Pancreas (tissue), 10 donors: ENCODE measurements at regions not wholly inside any gene's neighbourhood (a gene's known extent, or its start where the extent isn't known, plus 50 kb on each side); places are given as distances from the start of the nearest gene placed in this dataset.

Experiments used
- ATAC-seq, 4 donors: fragments of 200-7000 bp; cut with Tn5 transposase; one replicate each; pipeline versions ENCODE4 v1.8.0 to v1.9.1; 2020; ENCODE audit warnings: mild to moderate bottlenecking in 4 of 4, moderate library complexity in 4 of 4
- DNase-seq, 6 donors: peaks; one replicate each; pipeline ENCODE4 v3.0.0-alpha.2; 2020
- FAIRE-seq: peaks from 2 replicates; lab custom pipeline; 2012; peaks lifted over from hg19 to GRCh38; lab: Jason Lieb, UNC
- H3K27ac ChIP-seq, 4 donors: fragments of 200-600 bp; sonication (generic); 1 replicate in 3 of 4; 2 replicates in 1 of 4; pipeline versions ENCODE4 v1.5.0 to v1.8.0; 2020
- H3K27me3 ChIP-seq, 4 donors: fragments of 200-600 bp; one replicate each; pipeline ENCODE4 v1.8.0; 2021
- H3K36me3 ChIP-seq, 3 donors: fragments of 200-600 bp; sonication (generic) in 1 of 3; one replicate each; pipeline versions ENCODE4 v1.5.0 to v1.8.0; 2020 to 2021
- H3K4me1 ChIP-seq, 3 donors: fragments of 200-600 bp; one replicate each; pipeline ENCODE4 v1.8.0; 2021
- H3K4me3 ChIP-seq, 4 donors: fragments of 200-600 bp; sonication (generic) in 2 of 4; one replicate each; pipeline versions ENCODE4 v1.5.0 to v1.8.0; 2020 to 2021
- H3K9me3 ChIP-seq, 4 donors: fragments of 200-600 bp; one replicate each; pipeline ENCODE4 v1.8.0; 2021
- WGBS, 2 donors: extraction: QIAGEN DNeasy Blood & Tissue Kit; methylation state at CpG; one replicate each; pipeline ENCODE4 v1.1.7; 2013; 5-methylcytosine and 5-hydroxymethylcytosine counted together
- intact Hi-C, 3 donors: fragments of 100-400 bp; cut with DNase I; formaldehyde crosslinking; loops; one replicate each; pipeline versions ENCODE4 v1.11.1 to v1.14.2; 2022
- TF ChIP-seq, protein P1 (sequence below), 4 donors: fragments of 200-600 bp; sonication (generic) in 3 of 4; IDR thresholded peaks; one replicate each; pipeline versions ENCODE4 v1.5.0 to v1.8.0; 2021; ENCODE audit warnings: antibody characterized with exemption in 4 of 4
- donor health status: healthy with polysubstance abuse.
- donor health status: DM: no; HTN: no; CAD: no; lungs with moderate emphysema.
- donor health status: DM: no; HTN: no; CAD: no.
- donor health status: control.
- donor health status: control.
- donor health status: Bipolar disorder and iron deficiency.
- donor health status: DM: yes; HTN: yes; CAD: no.
- donor health status: DM: no; HTN: no; CAD: no.
- donor health status: DM: no; HTN: no; CAD: no.
- donor health status: DM: yes; HTN: yes; CAD: no.

- WGBS, 2 donors, result 88 to 94% methylated on average over 1 of the region's 1 CpG
- no peak for ATAC-seq
- intact Hi-C loops, result no loop called here
- Histone ChIP-seq H3K27ac (no peak overlapping the region), H3K27me3 (no peaks in the 10 kb centered on the region), H3K9me3 (no peaks in the 10 kb centered on the region), H3K4me3 (no peak overlapping the region), H3K36me3 (no peaks in the 10 kb centered on the region), H3K4me1 (peaks cover 0 to 5% (median 0%) of the 10 kb centered on the region in 3 donors)
- no peak for DNase-seq
- no peak for FAIRE-seq
- TF ChIP-seq, protein P1, sequence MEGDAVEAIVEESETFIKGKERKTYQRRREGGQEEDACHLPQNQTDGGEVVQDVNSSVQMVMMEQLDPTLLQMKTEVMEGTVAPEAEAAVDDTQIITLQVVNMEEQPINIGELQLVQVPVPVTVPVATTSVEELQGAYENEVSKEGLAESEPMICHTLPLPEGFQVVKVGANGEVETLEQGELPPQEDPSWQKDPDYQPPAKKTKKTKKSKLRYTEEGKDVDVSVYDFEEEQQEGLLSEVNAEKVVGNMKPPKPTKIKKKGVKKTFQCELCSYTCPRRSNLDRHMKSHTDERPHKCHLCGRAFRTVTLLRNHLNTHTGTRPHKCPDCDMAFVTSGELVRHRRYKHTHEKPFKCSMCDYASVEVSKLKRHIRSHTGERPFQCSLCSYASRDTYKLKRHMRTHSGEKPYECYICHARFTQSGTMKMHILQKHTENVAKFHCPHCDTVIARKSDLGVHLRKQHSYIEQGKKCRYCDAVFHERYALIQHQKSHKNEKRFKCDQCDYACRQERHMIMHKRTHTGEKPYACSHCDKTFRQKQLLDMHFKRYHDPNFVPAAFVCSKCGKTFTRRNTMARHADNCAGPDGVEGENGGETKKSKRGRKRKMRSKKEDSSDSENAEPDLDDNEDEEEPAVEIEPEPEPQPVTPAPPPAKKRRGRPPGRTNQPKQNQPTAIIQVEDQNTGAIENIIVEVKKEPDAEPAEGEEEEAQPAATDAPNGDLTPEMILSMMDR (IDR thresholded peaks at IDR 0.05), result no peak
Measured at GRCh38 chr5:57658018-57658417, 175.4 kb upstream of the ACTBL2 start.

GRCh38 chr5:57655228-57655627, 172.6 kb upstream of the ACTBL2 start:
- 45 to 57% methylated on average over 4 of the region's 4 CpGs for WGBS, 2 donors
- FAIRE-seq (no peak), DNase-seq (no peak), ATAC-seq (peak in 2 of 4 donors; percentile 51 to 59)
- Histone ChIP-seq H3K27ac (no peak overlapping the region), H3K27me3 (no peaks in the 10 kb centered on the region), H3K4me1 (peaks cover 0 to 5% (median 0%) of the 10 kb centered on the region in 3 donors), H3K4me3 (no peak overlapping the region), H3K36me3 (no peaks in the 10 kb centered on the region), H3K9me3 (no peaks in the 10 kb centered on the region)
- intact Hi-C loops, result no loop called here
- TF ChIP-seq, protein P1 (IDR thresholded peaks at IDR 0.05), result no peak

DNA sequence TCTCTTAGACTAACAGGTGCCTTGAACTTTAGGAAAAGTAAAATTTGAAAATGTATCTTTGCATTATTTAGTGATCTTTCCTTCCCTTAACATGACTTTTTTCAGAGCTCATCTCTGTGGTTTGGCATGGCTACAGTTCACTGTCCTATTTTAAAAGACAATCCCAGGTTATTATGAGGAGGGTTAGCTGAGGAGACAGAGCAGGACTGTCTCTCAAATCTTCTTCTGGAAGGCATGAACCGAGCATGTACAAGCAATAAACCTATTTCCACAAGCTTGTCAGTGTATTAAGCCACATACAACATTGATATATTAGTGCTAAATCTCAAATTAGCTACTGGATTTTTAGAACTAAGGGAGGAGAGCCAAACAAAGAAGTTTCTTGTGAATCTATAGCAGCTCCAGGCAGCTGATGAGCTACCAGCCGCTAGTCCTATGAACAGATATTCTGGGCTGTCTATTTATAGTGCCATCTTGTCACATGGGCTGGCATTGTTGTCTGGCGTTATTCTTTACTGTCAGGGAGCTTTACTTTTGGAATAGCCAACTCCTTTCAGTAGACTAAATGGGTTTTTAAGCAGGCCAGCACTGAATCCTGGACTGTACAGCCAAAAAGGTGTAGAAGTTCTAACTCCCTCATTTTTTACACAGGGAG, 171.2 kb upstream of the ACTBL2 start:
- intact Hi-C loops, result no loop called here
- ATAC-seq, result no peak
- no peak for FAIRE-seq

DNA sequence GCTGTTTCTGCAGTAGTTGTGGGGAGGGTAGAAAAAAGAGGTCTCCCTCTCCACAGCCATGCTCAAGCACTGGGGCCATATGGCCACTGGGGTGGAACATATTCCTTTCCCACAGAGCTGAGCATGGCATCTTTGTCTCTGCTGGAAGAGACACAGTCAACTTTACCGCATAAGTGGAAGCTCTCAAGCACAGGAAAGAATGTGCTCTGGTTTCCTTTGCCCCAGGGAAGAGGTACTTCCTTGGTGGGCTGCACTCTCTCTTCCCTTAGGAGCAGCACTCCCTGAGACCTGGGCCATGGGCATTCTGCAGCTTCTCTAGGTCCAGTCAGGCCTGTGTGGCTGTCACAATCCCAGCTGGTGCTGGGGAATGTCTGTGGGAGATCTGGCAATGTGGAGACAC, 168.5 kb upstream of the ACTBL2 start:
- Histone ChIP-seq H3K36me3 (no peaks in the 10 kb centered on the region), H3K4me3 (no peak overlapping the region), H3K9me3 (no peaks in the 10 kb centered on the region), H3K4me1 (peaks cover 0 to 5% (median 0%) of the 10 kb centered on the region in 3 donors), H3K27ac (no peak overlapping the region), H3K27me3 (no peaks in the 10 kb centered on the region)
- FAIRE-seq, result no peak
- intact Hi-C loops, result no loop called here
- DNase-seq, result no peak
- ATAC-seq, result no peak
- TF ChIP-seq, protein P1 (IDR thresholded peaks at IDR 0.05), result no peak
- WGBS, 2 donors, result 78 to 89% methylated on average over 1 of the region's 1 CpG

More for the DNA sequence above, 171.2 kb upstream of the ACTBL2 start:
- WGBS, 2 donors, result 75 to 78% methylated on average over 3 of the region's 3 CpGs
- no peaks in the 10 kb centered on the region for H3K27me3 ChIP-seq
- H3K4me3 ChIP-seq, result no peak overlapping the region
- peaks cover 0 to 5% (median 0%) of the 10 kb centered on the region in 3 donors for H3K4me1 ChIP-seq
- TF ChIP-seq, protein P1 (IDR thresholded peaks at IDR 0.05), result no peak
- H3K27ac ChIP-seq, result no peak overlapping the region
- H3K9me3 ChIP-seq, result no peaks in the 10 kb centered on the region
- no peaks in the 10 kb centered on the region for H3K36me3 ChIP-seq
- no peak for DNase-seq

DNA sequence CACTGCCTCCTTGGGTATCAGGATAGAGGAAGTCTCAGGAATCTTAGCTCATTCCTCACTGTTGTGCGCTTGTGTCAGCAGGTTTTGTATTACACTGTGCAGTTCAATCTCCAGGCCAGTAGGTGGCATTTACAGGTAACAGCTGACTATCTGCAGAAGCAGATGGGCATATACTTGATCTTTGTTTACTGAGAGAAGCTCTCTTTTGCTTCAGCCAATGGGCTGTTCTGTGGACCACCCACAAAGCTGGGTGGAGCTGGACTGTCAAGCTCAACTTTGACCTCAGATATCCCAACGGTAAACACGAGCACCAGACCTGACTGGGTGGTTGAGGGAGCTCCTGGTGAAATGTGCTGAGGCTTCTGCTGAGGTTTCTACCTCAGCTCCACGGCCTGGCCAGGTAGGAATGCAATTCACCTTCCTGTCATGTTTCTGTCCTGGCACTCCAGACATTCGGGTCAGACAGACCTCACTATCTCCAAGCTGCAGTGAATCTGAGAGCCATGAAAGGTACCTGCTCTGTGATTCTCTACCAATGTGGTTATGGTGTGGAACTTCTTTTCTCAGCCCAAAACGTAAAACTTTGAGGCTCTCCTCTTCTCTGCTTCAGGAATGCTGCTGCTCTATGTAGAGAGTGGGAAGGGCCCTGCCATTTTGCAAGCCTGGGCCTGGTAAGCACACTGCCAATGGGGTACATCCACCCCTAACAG, 167.9 kb upstream of the ACTBL2 start:
- 49 to 59% methylated on average over 6 of the region's 6 CpGs for WGBS, 2 donors
- H3K27me3 ChIP-seq, result no peaks in the 10 kb centered on the region
- FAIRE-seq (no peak), ATAC-seq (peak; percentile 79 to 96 (median 93)), DNase-seq (peak in 4 of 6 donors; percentile 8 to 52 (median 22))
- no peak overlapping the region for H3K27ac ChIP-seq
- no peaks in the 10 kb centered on the region for H3K9me3 ChIP-seq
- H3K36me3 ChIP-seq, result no peaks in the 10 kb centered on the region
- TF ChIP-seq, protein P1 (IDR thresholded peaks at IDR 0.05), result peak; percentile 34 to 69 (median 52)
- peaks cover 0 to 5% (median 0%) of the 10 kb centered on the region in 3 donors for H3K4me1 ChIP-seq
- intact Hi-C loops, result no loop called here
- H3K4me3 ChIP-seq, result no peak overlapping the region
